ENCODE measurements at regions not wholly inside any gene's neighbourhood (a gene's known extent, or its start where the extent isn't known, plus 50 kb on each side); places are given as distances from the start of the nearest gene placed in this dataset.

- no peaks in the 10 kb centered on the region for H3K27me3 ChIP-seq (ENCODE audit: low read depth, low read length)
- H3K9me3 ChIP-seq (ENCODE audit: control insufficient read depth in 1 of 2, low read length in 2 of 2), result peaks cover 0 to 3% of the 10 kb centered on the region in 2 donors
- no peaks in the 10 kb centered on the region for H3K4me1 ChIP-seq (ENCODE audit: control insufficient read depth in 1 of 2, insufficient read depth in 2 of 2, low read length in 2 of 2)
- H3K4me3 ChIP-seq (ENCODE audit: low read depth in 1 of 2, low read length in 2 of 2), result no peak overlapping the region
- H3K27ac ChIP-seq (ENCODE audit: low read length), result no peak overlapping the region
- no peaks in the 10 kb centered on the region for H3K36me3 ChIP-seq (ENCODE audit: control insufficient read depth in 1 of 2, insufficient read depth in 2 of 2, low read length in 2 of 2)
These were observed 55.9 kb upstream of the TLK1 start for GRCh38 chr2:171216631-171217030.

- H3K27ac ChIP-seq (ENCODE audit: low read length), result no peak overlapping the region
- peaks cover 0 to 2% of the 10 kb centered on the region in 2 donors for H3K9me3 ChIP-seq (ENCODE audit: control insufficient read depth in 1 of 2, low read length in 2 of 2)
- H3K36me3 ChIP-seq (ENCODE audit: control insufficient read depth in 1 of 2, insufficient read depth in 2 of 2, low read length in 2 of 2), result no peaks in the 10 kb centered on the region
- H3K4me1 ChIP-seq (ENCODE audit: control insufficient read depth in 1 of 2, insufficient read depth in 2 of 2, low read length in 2 of 2), result no peaks in the 10 kb centered on the region
- H3K4me3 ChIP-seq (ENCODE audit: low read depth in 1 of 2, low read length in 2 of 2), result no peak overlapping the region
- H3K27me3 ChIP-seq (ENCODE audit: low read depth, low read length), result no peaks in the 10 kb centered on the region
These were observed 53.4 kb upstream of the TLK1 start for GRCh38 chr2:171214093-171214492.

GRCh38 chr2:171210864-171211431 lies 50.3 kb upstream of the TLK1 start:
- Histone ChIP-seq H3K9me3 (ENCODE audit: control insufficient read depth in 1 of 2, low read length in 2 of 2) (no peaks in the 10 kb centered on the region), H3K27me3 (ENCODE audit: low read depth, low read length) (no peaks in the 10 kb centered on the region), H3K36me3 (ENCODE audit: control insufficient read depth in 1 of 2, insufficient read depth in 2 of 2, low read length in 2 of 2) (no peaks in the 10 kb centered on the region), H3K4me3 (ENCODE audit: low read depth in 1 of 2, low read length in 2 of 2) (no peak overlapping the region), H3K4me1 (ENCODE audit: control insufficient read depth in 1 of 2, insufficient read depth in 2 of 2, low read length in 2 of 2) (no peaks in the 10 kb centered on the region), H3K27ac (ENCODE audit: low read length) (no peak overlapping the region)

Measured in muscle layer of duodenum (tissue), 2 donors.